Stimulated activated CD4-positive, alpha-beta T cell treated with anti-CD3 and anti-CD28 coated beads, Interleukin-15, amount 100 ng/mL, for 1 hour (primary cell): ENCODE measurements at regions not wholly inside any gene's neighbourhood (a gene's known extent, or its start where the extent isn't known, plus 50 kb on each side); places are given as distances from the start of the nearest gene placed in this dataset.

Experiments used
- DNase-seq, 2 donors: peaks; one replicate each; pipeline ENCODE4 v3.0.0-alpha.2; 2020; ENCODE audit warnings: low read depth in 1 of 2, low spot score in 1 of 2

GRCh38 chr13:22703601-22704209 is 477.1 kb upstream of the SGCG start:
- no peak for DNase-seq

- no peak for DNase-seq
These were observed 472.8 kb upstream of the SGCG start for GRCh38 chr13:22707946-22708345.

DNA sequence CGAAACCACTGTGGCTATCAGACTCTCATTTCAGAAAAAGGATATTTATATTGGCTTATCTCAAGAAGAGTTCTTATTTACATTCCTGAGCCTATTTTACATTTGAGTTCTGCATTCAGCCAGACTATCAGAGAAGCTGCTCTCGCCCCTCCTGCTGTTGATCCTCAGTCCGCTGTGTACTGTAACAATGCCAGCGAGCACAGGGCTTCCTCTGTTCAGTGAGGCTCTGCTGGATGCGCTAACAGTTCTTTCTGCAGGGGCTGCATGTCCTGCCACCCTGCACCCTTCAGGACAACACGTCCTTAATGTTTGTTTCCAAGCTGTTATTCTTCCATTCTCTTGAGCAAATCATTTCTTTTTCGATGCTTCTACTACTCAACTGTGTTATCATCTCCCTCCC is 463.7 kb upstream of the SGCG start:
- no peak for DNase-seq

GRCh38 chr13:22726726-22727125 is 454.1 kb upstream of the SGCG start:
- no peak for DNase-seq

DNA sequence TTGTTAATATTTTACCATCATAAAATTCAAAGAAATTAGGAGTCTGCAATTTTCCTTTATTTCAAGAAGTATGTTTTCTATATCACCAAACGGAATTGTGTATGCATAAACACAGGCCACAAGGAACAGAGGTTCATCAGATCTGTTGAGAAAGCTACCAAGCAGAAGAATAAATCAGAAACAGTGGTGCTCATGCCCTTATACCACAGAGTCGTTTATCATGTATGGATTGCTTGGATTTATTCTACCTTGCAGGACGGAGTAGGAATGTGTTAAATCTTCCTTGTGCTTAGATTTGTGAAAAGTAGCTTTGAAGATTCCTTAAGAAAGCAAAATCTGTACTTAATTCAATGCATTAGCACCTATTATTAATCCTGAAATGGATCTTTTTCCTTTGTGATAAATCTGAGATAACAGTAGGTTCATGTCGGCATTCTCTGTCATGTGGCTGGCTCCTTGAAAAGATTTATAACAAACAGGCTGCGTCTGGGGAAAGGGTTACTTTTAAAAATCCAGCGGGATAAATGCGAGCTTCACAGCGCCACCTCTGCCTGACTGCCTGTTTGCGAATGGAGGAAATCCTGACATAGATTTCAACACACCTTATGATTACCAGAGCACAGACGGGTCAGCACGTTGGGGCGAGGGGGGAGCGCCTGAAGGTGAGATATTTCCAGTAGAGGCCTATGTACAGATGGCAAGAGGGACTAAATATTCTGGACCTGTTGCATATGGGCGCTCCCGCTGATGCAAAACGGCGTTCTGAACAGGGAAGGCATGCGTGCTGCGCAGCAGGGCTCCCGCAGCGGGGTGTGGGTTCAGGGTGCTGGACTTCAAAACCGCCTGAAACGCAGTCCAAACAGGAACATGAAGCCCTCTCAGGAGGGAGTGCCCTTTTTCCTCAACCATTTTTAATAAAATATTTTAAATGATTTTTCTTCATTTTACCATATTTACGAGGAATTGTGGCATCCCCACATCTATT is 445.5 kb upstream of the SGCG start:
- no peak for DNase-seq

- no peak for DNase-seq
These were observed 444.6 kb upstream of the SGCG start for GRCh38 chr13:22736084-22736767.

GRCh38 chr13:22736768-22737092 is 444.0 kb upstream of the SGCG start:
- no peak for DNase-seq

DNA sequence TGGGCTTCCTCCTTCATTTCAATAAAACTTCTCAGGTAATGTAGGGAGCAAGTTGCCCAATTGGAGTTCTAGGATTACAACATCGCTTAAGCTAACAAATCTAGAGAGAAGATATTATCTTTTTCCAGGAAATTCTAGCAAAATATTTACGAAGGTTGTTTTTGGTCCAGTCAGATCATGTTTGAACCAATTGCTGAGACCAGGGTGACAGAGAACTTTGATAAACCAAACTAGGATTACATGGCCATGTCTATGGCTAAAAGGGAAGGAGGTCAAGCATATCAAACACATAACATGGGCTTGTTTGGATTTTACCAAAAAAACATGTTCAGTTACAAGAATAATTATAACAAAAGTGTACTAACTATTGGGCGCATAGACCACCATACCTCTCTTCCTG is 442.4 kb upstream of the SGCG start:
- DNase-seq, result no peak

DNA sequence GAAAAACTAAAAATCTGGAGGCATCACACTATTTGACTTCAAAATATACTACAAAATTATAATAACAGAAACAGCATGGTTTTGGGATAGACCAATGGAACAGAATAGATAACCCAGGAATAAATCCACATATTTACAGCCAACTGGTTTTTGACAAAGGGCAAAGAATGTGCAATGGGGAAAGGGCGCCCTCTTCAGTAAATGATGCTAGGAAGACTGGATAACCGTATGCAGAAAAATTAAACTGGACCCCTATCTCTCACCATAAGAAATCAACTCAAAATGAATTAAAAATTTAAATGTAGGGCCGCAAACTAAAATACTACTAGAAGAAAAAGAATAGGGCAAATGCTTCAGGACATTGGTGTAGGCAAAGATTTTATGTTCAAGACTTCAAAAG is 440.5 kb upstream of the SGCG start:
- no peak for DNase-seq

GRCh38 chr13:22744688-22745452 is 435.9 kb upstream of the SGCG start:
- no peak for DNase-seq

DNA sequence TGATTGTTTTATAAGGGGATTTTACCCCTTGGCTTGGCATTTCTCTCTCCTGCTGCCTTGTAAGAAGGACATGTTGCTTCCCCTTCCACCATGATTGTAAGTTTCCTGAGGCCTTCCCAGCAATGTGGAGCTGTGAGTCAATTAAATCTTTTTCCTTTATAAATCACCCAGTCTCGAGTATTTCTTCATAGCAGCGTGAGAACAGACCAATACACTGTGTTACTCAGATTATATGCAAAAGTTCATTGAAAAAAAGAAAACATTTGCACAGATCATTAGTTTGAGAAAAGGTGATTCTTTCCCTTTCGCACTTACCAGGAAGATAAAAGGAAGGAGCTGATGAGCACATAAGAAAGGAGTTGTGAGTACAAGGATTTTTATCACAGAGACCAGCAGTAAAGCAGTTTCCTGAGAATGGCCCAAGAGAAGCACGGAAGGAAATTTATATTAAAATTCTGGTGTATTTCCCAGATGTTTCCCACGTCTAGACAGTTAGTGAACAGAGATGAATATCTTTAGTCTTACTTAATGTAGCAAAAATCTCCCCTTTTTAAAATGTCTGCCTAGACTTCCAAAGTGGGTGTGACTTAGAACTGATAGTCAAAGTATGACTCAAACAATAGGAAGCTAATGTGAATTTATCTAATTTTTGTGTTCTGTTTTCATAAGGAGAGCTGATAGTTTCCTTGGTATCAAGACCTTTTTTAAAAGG is 431.8 kb upstream of the SGCG start:
- no peak for DNase-seq

GRCh38 chr13:22749626-22750025 is 431.2 kb upstream of the SGCG start:
- DNase-seq, result no peak

GRCh38 chr13:22757530-22758120 is 423.2 kb upstream of the SGCG start:
- no peak for DNase-seq

GRCh38 chr13:22758245-22758644 is 422.5 kb upstream of the SGCG start:
- no peak for DNase-seq

DNA sequence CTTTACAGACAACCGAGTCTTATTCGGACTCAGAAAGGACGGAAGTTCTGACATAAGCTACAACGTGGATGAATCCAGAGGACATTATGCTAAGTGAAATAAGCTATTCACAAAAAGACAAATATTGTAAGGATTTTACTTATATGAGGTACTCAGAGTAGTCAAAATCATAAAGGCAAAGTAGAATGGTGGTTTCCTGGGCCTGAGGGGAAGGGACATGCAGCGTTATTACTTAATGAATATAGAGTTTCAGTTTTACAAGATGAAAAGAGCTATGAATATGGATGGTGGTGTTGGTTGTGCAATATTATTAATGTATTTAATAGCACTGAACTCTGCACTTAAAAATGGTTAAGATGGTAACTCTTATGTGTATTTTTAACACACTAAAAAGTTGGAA is 419.1 kb upstream of the SGCG start:
- no peak for DNase-seq

DNA sequence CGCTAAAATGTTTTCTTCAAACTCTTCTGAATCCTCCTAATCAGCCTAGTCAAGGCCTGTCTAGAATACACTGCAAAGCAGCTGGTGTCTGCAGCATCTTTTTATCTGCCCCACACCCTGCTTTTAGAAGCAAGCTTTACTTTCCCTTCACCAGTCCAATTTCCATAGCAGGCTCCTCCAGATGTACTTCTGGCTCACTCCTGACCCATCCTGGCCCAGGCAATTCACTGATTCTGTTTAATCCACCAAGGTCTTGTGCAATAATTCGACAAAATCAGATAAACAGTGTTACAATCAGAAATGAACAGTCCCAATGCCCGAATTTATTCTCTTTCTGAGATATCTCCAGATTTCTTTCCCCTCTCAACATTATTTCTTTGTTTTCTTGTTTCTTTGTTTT is 415.2 kb upstream of the SGCG start:
- DNase-seq, result no peak

DNA sequence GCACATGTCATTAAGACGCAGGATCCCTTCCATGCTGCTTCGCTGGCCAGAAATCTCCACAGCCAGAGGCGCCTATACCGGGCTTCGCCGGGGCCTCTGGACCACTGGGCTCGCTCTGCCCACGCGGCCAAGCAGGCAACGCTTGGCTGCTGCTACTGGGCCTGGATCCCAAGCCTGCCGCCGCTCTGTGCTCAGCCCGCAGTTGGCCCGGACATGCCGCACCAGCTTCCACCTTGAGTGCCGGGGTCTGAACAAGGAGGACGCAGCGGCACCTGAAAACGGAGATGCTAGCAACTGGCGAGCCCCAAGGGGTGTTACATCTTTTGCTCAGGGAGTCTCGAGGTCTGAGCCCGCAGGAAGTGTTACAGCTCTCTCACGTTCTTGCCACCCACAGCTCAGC is 409.9 kb upstream of the SGCG start:
- DNase-seq, result no peak

DNA sequence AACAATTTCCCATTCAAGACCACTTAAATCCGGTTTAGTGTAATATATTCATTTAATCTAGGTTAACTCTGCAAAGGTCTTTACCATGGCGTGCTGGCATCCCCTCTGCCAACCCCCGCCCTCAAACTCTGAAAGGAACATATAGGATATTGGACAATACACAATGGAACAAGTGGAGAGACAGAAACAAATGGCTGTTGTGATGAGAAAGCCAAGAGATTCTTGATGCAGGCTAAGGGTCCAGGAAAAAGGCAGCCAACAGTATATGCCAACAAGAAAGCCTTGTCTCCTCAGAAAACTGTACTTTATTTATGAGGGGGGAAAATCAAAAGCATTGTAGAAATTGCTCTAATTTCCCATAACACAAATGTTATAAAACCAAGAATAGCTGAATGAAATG is 407.3 kb upstream of the SGCG start:
- no peak for DNase-seq

DNA sequence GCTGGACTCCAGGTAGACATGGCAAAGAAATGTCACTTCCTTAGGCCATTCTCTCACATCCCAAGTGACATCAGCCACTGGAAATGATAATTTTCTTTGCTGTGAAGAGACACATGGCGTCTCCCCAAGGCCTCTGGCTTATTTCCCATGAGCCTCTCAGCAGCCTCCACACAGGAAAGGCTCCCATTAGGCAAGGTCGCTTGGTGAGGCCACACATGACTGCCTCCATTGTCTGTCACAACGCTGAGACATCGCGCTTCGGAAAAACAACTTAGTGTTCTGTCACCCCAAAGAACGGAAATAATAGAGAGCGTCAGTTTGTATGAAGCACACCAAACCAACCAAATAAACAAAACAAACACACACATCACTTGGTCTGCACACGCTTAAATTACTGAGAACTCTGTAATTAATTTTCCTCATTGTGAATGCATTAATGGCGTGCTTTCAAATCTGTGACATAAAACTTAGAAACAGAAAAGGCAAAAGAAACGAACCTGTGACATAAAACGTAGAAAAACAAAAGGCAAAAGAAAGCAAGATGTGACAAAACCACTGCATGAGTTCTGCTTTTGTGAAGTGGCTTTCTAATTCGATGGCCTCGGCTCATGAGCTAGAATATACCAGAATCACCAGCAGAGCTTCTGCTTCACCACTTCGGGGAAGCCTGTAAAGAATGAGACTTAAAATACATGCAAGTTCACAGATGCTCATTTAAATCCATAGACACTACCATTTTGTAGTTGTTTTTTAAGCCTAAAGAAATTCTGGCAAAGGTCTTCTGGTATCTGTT is 404.2 kb upstream of the SGCG start:
- DNase-seq, result no peak

- no peak for DNase-seq
These were observed 403.6 kb upstream of the SGCG start for GRCh38 chr13:22777207-22777606.
